ENCODE measurements at regions not wholly inside any gene's neighbourhood (a gene's known extent, or its start where the extent isn't known, plus 50 kb on each side); places are given as distances from the start of the nearest gene placed in this dataset.

DNA sequence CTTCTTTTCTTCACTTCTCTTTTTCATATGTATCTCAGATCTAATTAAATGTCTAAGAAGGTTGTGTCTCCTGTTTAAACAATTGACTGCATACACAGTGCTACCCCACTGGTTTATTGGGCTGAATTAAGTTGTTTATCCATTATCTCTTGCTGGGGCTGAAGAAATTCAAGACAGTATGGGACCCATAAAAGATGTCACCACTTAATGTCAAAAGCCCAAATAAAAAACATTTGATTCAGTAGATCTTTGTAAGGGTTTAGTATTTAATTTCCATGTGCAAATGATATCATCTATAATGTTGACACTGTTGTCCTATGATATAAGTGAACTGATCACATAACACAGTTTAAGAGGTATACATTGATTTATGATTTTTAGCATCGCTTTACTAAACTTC is 1431.9 kb upstream of the PCDH20 start:
- no TSS peak for BruUV-seq (replicated peaks)
- no peaks in the 10 kb centered on the region for H3K9me3 ChIP-seq (ENCODE audit: low read length)
- TF ChIP-seq, protein P1, sequence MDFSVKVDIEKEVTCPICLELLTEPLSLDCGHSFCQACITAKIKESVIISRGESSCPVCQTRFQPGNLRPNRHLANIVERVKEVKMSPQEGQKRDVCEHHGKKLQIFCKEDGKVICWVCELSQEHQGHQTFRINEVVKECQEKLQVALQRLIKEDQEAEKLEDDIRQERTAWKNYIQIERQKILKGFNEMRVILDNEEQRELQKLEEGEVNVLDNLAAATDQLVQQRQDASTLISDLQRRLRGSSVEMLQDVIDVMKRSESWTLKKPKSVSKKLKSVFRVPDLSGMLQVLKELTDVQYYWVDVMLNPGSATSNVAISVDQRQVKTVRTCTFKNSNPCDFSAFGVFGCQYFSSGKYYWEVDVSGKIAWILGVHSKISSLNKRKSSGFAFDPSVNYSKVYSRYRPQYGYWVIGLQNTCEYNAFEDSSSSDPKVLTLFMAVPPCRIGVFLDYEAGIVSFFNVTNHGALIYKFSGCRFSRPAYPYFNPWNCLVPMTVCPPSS (IDR thresholded peaks at IDR 0.05): no peak
- TF ChIP-seq ZBTB7B (CRISPR knock-in tag; IDR thresholded peaks at IDR 0.05): no peak
- TF ChIP-seq REXO4 (CRISPR knock-in tag; IDR thresholded peaks at IDR 0.05; ENCODE audit: borderline replicate concordance): no peak
- no peaks in the 10 kb centered on the region for H3K4me1 ChIP-seq (ENCODE audit: insufficient read depth, low read length)
- in situ Hi-C loops (cut with HindIII; ENCODE audit: extremely low pct_ligation_motif_present, low pct_unique_long_range_greater_than_20kb): no loop called here
- intact Hi-C loops (cut with micrococcal nuclease; ENCODE audit: unreplicated experiment): no loop called here
- H3K27ac ChIP-seq (ENCODE audit: extremely low read length, insufficient read depth, low read length): no peak overlapping the region
- no peaks in the 10 kb centered on the region for H4K20me1 ChIP-seq (ENCODE audit: insufficient read depth, low read length)
- H3K4me2 ChIP-seq (ENCODE audit: low read depth, low read length): no peak overlapping the region
- ATAC-seq (no peak), FAIRE-seq (no peak), DNase-seq (ENCODE audit: low spot score) (no peak)
- no peak overlapping the region for H3K9ac ChIP-seq (ENCODE audit: insufficient read depth, low read depth, low read length)
- H3K36me3 ChIP-seq (replicated peaks in 1 of 2; ENCODE audit: control insufficient read depth in 1 of 2, insufficient read depth in 2 of 2, low read length in 2 of 2): no peaks in the 10 kb centered on the region
- H3K79me2 ChIP-seq (ENCODE audit: insufficient read depth, low read length): no peaks in the 10 kb centered on the region
- POLR2A ChIA-PET: no interaction called here
- H2AFZ ChIP-seq (ENCODE audit: low read length): no peak overlapping the region
- no peaks in the 10 kb centered on the region for H3K27me3 ChIP-seq (ENCODE audit: control insufficient read depth in 1 of 2, insufficient read depth in 2 of 2, low read length in 2 of 2)
- WGBS (ENCODE audit: low lambda C conversion rate): 4% methylated on average over 1 of the region's 1 CpG
- no peak overlapping the region for H3K4me3 ChIP-seq (replicated peaks in 1 of 3; ENCODE audit: insufficient read depth in 1 of 3, low read depth in 2 of 3, low read length in 3 of 3)
- CTCF ChIA-PET (ENCODE audit: low intra/inter-chr PET ratio, low total read pairs): no interaction called here

DNA sequence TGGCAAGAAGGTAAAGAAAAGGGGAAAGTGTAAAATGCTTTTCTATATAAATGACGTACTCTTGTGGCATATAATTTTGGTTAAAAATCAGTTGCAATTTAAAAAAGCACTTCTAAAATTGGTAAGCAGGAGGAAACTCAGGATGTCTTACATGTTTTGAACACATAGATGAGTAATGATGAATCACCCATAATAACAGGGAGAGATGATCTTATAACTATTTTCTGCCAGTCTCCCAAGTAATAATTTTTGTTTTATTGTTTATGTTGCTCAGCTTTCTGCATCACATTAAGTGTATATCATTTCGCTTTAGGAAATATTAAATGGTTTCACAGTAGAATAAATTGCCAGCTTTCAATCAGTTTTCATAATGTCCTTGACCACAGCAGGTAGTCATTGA is 1430.7 kb upstream of the PCDH20 start:
- no peak for DNase-seq (ENCODE audit: low spot score)
- FAIRE-seq: no peak
- no peak for ATAC-seq
- H3K9ac ChIP-seq (ENCODE audit: insufficient read depth, low read depth, low read length): no peak overlapping the region
- H3K4me2 ChIP-seq (ENCODE audit: low read depth, low read length): no peak overlapping the region
- H3K36me3 ChIP-seq (replicated peaks in 1 of 2; ENCODE audit: control insufficient read depth in 1 of 2, insufficient read depth in 2 of 2, low read length in 2 of 2): no peaks in the 10 kb centered on the region
- H4K20me1 ChIP-seq (ENCODE audit: insufficient read depth, low read length): no peaks in the 10 kb centered on the region
- H2AFZ ChIP-seq (ENCODE audit: low read length): no peak overlapping the region
- in situ Hi-C loops (cut with HindIII; ENCODE audit: extremely low pct_ligation_motif_present, low pct_unique_long_range_greater_than_20kb): no loop called here
- H3K4me3 ChIP-seq (replicated peaks in 1 of 3; ENCODE audit: insufficient read depth in 1 of 3, low read depth in 2 of 3, low read length in 3 of 3): no peak overlapping the region
- TF ChIP-seq MEF2D (CRISPR knock-in tag; IDR thresholded peaks at IDR 0.05): no peak
- TF ChIP-seq, protein P2, sequence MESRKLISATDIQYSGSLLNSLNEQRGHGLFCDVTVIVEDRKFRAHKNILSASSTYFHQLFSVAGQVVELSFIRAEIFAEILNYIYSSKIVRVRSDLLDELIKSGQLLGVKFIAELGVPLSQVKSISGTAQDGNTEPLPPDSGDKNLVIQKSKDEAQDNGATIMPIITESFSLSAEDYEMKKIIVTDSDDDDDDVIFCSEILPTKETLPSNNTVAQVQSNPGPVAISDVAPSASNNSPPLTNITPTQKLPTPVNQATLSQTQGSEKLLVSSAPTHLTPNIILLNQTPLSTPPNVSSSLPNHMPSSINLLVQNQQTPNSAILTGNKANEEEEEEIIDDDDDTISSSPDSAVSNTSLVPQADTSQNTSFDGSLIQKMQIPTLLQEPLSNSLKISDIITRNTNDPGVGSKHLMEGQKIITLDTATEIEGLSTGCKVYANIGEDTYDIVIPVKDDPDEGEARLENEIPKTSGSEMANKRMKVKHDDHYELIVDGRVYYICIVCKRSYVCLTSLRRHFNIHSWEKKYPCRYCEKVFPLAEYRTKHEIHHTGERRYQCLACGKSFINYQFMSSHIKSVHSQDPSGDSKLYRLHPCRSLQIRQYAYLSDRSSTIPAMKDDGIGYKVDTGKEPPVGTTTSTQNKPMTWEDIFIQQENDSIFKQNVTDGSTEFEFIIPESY (CRISPR knock-in tag; IDR thresholded peaks at IDR 0.05): no peak
- TF ChIP-seq, protein P3, sequence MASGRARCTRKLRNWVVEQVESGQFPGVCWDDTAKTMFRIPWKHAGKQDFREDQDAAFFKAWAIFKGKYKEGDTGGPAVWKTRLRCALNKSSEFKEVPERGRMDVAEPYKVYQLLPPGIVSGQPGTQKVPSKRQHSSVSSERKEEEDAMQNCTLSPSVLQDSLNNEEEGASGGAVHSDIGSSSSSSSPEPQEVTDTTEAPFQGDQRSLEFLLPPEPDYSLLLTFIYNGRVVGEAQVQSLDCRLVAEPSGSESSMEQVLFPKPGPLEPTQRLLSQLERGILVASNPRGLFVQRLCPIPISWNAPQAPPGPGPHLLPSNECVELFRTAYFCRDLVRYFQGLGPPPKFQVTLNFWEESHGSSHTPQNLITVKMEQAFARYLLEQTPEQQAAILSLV (CRISPR knock-in tag; IDR thresholded peaks at IDR 0.05; ENCODE audit: borderline replicate concordance): no peak
- no peak for TF ChIP-seq ZFP62 (CRISPR knock-in tag; IDR thresholded peaks at IDR 0.05)
- intact Hi-C loops (cut with micrococcal nuclease; ENCODE audit: unreplicated experiment): no loop called here
- H3K9me3 ChIP-seq (ENCODE audit: low read length): no peaks in the 10 kb centered on the region
- POLR2A ChIA-PET: no interaction called here
- CTCF ChIA-PET (ENCODE audit: low intra/inter-chr PET ratio, low total read pairs): no interaction called here
- 1% methylated on average over 2 of the region's 2 CpGs for WGBS (ENCODE audit: low lambda C conversion rate)
- BruUV-seq (replicated peaks): no TSS peak
- no peak overlapping the region for H3K27ac ChIP-seq (ENCODE audit: extremely low read length, insufficient read depth, low read length)
- H3K79me2 ChIP-seq (ENCODE audit: insufficient read depth, low read length): no peaks in the 10 kb centered on the region
- no peaks in the 10 kb centered on the region for H3K4me1 ChIP-seq (ENCODE audit: insufficient read depth, low read length)
- no peaks in the 10 kb centered on the region for H3K27me3 ChIP-seq (ENCODE audit: control insufficient read depth in 1 of 2, insufficient read depth in 2 of 2, low read length in 2 of 2)
